ENCODE measurements at regions not wholly inside any gene's neighbourhood (a gene's known extent, or its start where the extent isn't known, plus 50 kb on each side); places are given as distances from the start of the nearest gene placed in this dataset.
A peak's percentile ranks its signal among the peaks of the same experiment; 100 is the strongest.

DNA sequence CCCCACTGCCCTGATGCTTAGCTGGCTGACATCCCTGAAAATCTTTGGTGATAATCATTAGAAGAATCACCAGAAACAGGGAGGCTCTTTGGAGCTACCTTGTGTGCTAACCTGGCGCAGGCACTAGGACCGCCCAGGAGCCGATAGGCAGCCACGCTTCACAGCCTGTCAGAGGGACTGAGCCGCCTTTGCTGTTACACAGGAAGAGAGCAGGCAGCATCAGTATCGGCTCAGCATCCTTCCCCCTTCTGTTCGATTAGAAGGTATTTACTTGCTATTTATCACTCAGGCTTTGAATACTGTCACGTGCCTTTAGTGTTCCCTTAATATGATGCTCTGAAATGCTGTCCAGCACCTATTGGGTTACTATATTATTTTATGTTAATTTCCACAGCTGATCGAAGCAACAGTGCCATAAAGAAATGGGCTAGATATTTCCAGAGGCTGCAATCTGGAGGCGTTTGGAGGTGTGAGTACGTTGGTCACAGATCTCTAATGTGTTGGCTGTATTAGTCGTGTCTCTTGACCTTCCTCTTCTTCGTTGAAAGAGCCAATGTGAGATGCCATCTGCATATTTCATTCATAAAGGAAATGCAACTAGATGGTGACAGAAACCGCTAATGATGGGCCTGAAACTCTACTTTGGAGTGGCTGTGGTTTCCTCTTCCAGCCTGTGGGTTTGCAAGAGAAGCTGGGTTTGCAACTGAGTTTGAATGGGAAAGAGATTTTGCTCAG, 110.4 kb upstream of the RAB27B start:
- no peak for DNase-seq (ENCODE audit: low read depth)

DNA sequence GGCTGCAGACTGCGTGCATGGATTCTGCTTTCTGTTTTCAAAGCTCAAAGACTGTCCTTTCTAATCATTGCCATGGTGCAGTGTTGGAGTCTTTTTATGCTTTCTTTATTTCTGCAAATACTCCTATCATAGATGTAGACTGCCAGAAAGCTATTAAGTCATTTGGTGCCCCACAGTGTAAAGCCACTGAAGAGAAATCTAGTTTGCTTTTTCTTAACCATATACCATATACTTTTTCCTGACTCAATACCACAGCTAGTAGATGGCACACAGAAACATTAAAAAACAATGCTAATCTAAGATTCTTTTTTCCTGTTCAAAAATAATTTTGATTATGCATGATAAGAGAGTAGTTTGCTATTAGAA, 109.9 kb upstream of the RAB27B start:
- no peak for DNase-seq (ENCODE audit: low read depth)

DNA sequence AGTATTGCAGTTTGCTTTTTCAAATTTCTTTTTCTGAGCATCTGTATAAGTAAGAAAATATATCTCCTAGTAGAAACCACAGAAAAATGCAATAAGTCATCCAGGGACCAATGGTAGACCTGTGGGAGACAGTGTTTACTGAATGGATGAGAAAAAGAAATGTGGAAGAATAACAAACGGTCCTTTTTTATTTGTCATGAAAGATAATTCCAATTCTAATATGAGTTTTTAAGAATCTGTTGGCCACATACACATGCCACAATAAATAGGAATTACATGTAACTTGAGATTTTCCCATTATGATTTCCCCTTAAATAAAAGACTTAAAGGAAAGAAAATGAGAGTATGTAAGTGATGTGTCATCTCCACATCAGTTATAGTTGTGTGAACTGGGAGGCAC, 107.7 kb upstream of the RAB27B start:
- DNase-seq (ENCODE audit: low read depth), result no peak

- no peak for DNase-seq (ENCODE audit: low read depth)
Observed at GRCh38 chr18:54726143-54726542, 102.1 kb upstream of the RAB27B start.

DNA sequence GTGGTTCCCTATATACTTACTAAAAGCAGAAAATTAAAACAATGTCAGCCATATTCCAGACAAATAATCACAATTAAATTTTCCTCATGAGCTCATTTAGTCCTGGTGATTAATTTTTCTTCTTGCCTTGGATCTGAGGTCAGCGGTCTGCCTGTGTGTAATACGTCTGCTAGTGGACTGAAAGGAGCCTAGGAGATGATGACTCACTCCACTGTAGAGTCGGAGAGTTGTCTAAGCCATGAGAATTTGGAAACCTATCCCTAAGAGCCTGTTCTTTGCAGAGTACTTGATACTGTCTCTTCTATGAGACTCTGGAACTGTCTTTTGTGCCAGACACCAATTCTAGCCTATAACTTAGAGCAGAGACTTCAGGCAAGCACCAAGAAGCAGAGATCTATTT, 94.2 kb upstream of the RAB27B start:
- peak; percentile 90 for DNase-seq (ENCODE audit: low read depth)

DNA sequence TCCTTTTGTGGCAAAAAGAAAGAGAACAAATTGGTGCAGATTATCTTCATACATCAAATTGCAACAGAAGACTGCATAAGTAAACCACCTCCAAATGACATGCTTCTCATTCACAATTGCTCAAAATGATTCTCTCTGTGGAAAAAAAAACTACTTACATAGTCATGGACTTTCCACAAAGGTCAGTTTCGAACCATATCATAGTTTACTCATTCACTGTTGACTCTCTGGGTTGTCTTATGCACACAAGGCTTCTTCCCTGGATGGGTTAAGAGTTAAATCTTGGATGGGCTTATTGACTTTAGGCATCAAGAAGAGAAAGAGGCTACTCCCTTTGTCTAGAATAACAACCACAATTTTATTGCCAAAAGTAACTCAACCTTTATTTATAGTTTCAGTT, 91.3 kb upstream of the RAB27B start:
- DNase-seq (ENCODE audit: low read depth), result no peak

- no peak for DNase-seq (ENCODE audit: low read depth)
Observed at GRCh38 chr18:54737986-54738385, 90.3 kb upstream of the RAB27B start.

- DNase-seq (ENCODE audit: low read depth), result no peak
Observed at GRCh38 chr18:54739476-54739875, 88.8 kb upstream of the RAB27B start.

- DNase-seq (ENCODE audit: low read depth), result no peak
Observed at GRCh38 chr18:54740136-54740846, 88.0 kb upstream of the RAB27B start.

DNA sequence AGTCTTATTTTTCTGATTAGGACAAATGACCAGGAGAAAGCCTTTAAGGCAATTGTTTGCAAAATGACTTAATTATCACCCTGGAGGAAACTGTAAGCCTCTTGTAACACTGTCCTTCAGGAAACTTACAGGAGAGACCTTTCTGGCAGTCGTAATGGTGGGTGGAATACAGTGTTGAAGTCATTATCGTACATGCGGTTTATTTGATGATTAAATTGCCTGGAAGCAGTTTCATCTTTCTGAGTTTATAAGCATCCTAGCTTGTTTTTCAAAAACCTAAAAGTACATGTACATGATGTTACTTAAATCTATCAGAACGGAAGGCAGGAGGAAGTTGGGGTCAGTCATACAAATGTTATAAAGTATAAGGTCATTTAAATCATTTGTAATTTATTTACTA, 86.2 kb upstream of the RAB27B start:
- DNase-seq (ENCODE audit: low read depth), result no peak

DNA sequence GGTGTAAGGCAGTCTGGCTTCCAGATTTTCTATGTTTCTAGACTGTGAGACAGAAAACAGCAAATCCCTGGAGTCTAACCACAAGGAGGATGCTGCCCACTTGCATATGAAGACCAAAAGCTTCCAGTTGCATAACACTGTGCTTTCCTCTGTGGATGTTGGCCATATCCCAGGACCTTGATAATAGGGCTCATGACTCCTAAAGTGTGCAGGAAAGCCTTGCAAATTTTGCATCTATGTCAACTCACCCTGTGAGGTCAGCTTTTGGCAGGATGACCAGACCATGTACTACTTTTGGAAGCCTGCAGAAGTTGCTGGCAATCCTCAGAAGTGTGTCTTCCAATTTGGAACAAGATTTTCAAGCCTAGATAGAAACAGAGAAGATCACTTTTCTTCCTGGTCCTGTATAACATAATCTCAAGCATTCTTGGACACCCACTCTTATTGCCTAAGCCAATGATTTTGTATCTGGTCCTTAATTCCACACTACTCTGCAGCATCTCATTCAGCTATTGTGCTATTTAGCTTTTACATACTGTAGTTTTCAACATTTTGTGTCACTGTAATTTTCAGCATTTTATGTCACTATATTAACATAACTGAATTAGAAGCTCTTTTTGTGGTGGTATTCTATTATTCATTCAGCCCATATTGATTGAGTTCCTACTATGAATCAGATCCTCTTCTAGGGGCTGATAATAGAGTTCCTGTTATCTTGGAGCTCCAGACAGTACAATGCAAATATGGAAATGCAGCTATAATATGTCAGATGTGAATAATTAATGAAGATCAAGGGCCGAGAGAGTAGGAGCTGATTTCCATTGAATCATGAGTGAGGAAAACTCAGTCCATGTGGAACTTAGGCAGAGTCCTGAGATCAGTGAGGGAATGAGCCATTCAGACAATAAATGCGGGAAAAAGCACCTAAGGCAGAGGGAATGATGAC, 85.3 kb upstream of the RAB27B start:
- DNase-seq (ENCODE audit: low read depth), result peak; percentile 95

- no peak for DNase-seq (ENCODE audit: low read depth)
Observed at GRCh38 chr18:54743605-54743995, 84.7 kb upstream of the RAB27B start.

- DNase-seq (ENCODE audit: low read depth), result no peak
Observed at GRCh38 chr18:54749291-54749690, 79.0 kb upstream of the RAB27B start.

DNA sequence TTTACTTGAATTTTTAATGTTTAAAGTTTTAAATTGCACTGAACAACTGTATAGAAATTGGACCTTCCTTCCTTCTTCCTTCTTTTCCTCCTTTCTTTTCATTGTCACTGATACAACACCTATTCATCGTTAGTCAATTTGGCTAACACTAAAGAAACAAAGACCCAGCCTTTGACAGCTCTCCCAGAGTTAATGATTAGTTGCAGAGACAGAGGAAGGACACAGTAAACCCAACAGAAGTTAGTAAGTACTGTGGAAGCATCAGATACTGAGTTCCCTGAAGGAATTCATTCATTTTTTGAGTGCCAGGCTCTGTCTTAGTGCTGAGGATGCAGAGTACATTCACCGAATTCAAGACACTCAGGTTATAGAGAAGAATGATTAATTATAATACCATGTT, 77.9 kb upstream of the RAB27B start:
- no peak for DNase-seq (ENCODE audit: low read depth)

DNA sequence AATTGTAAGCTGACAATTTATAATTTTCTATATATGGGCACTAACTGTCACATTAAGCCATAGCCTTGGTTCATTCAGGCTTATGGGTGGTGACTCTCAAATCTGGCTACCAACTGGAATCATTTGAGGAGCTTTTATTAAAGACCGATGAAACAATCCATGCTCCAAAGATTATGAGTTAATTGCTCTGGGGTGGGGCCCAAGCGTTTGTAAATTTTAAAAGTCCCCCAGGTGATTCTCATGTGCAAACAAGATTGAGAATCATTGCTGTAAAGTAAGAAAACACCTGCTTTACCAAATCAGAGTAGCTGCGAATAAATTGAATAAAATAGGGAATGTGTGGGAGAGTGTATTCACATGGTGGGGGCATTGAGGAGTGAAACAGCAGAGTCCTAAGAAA, 76.1 kb upstream of the RAB27B start:
- DNase-seq (ENCODE audit: low read depth), result no peak

DNA sequence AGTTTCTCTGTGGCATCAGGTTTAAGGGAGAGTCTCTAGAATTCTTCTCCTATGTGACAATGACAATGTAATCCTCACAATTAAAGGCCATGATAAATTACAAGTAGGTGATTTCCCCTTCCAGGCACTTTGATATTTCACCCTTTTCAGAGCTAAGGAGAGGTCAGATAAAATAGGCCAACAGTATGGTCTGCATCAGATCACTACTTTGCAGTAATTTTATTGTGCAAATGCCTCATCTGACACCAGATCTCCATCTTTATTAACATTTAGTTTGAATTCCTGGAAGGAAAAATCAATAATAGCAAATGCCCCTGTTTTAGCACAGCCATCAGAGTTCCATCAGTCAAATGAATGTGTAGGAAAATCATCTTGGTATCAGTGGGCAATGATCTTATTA, 72.8 kb upstream of the RAB27B start:
- no peak for DNase-seq (ENCODE audit: low read depth)

GRCh38 chr18:54762386-54762785, 65.9 kb upstream of the RAB27B start:
- no peak for DNase-seq (ENCODE audit: low read depth)

DNA sequence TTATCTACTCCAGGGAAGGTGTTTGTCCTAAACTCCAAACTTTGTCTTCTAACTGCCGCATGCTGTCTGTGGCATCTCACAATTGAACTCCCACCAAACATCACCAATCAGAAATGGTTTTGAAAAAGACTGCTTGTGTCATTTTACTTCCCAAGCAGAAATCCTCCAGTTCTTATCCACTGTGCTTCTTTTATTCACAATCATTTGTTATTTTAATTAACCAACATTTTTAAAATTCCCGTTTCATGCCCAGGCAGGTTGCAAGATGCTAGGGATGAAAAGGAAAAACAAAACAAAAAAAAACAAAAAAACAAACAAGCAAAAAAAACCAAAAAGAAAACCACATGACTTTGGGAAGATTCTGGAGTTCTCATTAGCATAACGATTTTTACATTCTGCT, 63.5 kb upstream of the RAB27B start:
- no peak for DNase-seq (ENCODE audit: low read depth)

GRCh38 chr18:54765636-54766375, 62.5 kb upstream of the RAB27B start:
- no peak for DNase-seq (ENCODE audit: low read depth)

DNA sequence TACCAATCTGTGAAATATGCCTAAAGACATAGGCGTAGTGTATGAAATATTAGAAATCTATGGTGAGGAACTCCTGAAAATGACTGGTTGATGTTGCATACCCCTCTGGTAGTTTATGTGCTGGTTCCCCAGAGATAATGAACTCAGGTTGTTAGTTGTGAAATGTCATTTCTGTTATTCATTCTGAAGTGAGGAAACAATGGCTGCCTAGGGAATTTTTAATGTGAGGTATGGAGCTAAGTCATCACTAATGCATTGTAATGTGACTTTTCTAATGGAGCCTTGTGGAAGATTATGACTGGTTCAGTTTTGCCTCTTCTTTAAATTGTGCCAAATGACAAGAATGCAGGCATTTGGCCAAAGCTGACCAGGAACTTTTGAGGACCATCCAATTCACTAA, 61.6 kb upstream of the RAB27B start:
- DNase-seq (ENCODE audit: low read depth), result no peak

GRCh38 chr18:54767098-54767497, 61.2 kb upstream of the RAB27B start:
- no peak for DNase-seq (ENCODE audit: low read depth)

Measured in non-pigmented ciliary epithelial cell (primary cell).